Activated naive CD8-positive, alpha-beta T cell treated with anti-CD3 and anti-CD28 coated beads, Interleukin-2, amount 10 ng/mL, durations not matched to agents 7 days and 5 days (primary cell): ENCODE measurements at regions not wholly inside any gene's neighbourhood (a gene's known extent, or its start where the extent isn't known, plus 50 kb on each side); places are given as distances from the start of the nearest gene placed in this dataset.

Source experiments
- ATAC-seq: fragments of 150-1000 bp; cut with Tn5 transposase; one replicate; pipeline ENCODE4 v1.10.0; 2021; ENCODE audit warnings: low read depth, moderate library complexity
- POLR2A ChIA-PET: fragments of 350-600 bp; sonication (Branson Sonifier 250); formaldehyde crosslinking; loops from one replicate; lab custom pipeline; 2021; ENCODE audit warnings: antibody characterized with exemption; lab: Charles Lee
- DNase-seq: peaks from one replicate; pipeline ENCODE4 v3.0.0; 2021
- H3K27ac Mint-ChIP-seq: one replicate; pipeline ENCODE4 v1.8.0; 2022; ENCODE audit warnings: mild to moderate bottlenecking, mixed read lengths
- H3K27me3 Mint-ChIP-seq: one replicate; pipeline ENCODE4 v1.8.0; 2022; ENCODE audit warnings: mild to moderate bottlenecking, moderate library complexity, mixed read lengths
- H3K36me3 Mint-ChIP-seq: one replicate; pipeline ENCODE4 v1.8.0; 2021; ENCODE audit warnings: mild to moderate bottlenecking, mixed read lengths
- H3K4me1 Mint-ChIP-seq: one replicate; pipeline ENCODE4 v1.8.0; 2021; ENCODE audit warnings: mixed read lengths
- H3K4me3 Mint-ChIP-seq: one replicate; pipeline ENCODE4 v1.8.0; 2022; ENCODE audit warnings: mild to moderate bottlenecking, moderate library complexity, mixed read lengths
- H3K9me3 Mint-ChIP-seq: one replicate; pipeline ENCODE4 v1.8.0; 2021; ENCODE audit warnings: mixed read lengths

GRCh38 chr15:77731945-77732344, 99.2 kb upstream of the LINGO1 start:
- DNase-seq, result no peak
- no peaks in the 10 kb centered on the region for H3K4me1 Mint-ChIP-seq
- no peaks in the 10 kb centered on the region for H3K9me3 Mint-ChIP-seq
- POLR2A ChIA-PET, result no interaction called here
- peaks cover 5% of the 10 kb centered on the region for H3K27me3 Mint-ChIP-seq
- H3K27ac Mint-ChIP-seq, result no peak overlapping the region
- no peak for ATAC-seq
- H3K36me3 Mint-ChIP-seq, result no peaks in the 10 kb centered on the region
- H3K4me3 Mint-ChIP-seq, result no peak overlapping the region

GRCh38 chr15:77731067-77731466, 98.4 kb upstream of the LINGO1 start:
- Mint-ChIP-seq H3K4me3 (no peak overlapping the region), H3K27me3 (peaks cover 2% of the 10 kb centered on the region), H3K27ac (no peak overlapping the region), H3K36me3 (no peaks in the 10 kb centered on the region), H3K4me1 (no peaks in the 10 kb centered on the region), H3K9me3 (no peaks in the 10 kb centered on the region)
- POLR2A ChIA-PET, result no interaction called here
- ATAC-seq (no peak), DNase-seq (no peak)

DNA sequence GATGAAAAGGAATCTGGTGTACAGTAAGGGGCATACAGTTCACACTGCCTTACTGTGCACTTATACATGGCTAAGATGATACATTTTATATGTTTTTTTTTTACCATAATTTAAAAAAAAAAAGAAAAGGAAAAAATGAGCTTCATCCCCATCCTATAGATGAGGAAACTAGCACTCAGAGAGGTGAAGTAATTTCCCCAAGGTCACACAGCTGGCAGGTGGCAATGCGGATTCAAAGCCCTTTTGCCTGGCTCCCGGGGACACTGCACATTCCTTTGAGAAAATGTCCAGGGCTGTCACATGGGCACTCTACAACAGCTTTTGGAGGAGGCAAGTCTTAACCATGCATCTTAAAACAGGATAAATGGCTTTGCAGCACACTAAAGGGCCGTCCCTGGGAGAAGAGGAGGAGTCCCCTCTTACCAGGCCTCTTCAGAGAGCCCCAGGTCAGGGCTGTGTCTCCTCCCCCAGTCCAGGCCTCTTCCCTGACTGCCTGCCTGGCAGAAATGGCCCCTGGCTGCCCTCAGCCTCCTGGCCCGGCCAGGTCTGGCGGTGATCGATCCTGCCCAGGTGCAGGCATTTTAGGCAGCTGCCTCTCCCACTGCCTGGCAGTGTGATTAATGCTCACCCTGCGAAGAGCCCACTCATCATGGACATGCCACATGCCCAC, 95.1 kb upstream of the LINGO1 start:
- ATAC-seq (no peak), DNase-seq (no peak)
- H3K4me1 Mint-ChIP-seq, result no peaks in the 10 kb centered on the region
- H3K27me3 Mint-ChIP-seq, result peaks cover under 1% of the 10 kb centered on the region
- no peak overlapping the region for H3K27ac Mint-ChIP-seq
- no peaks in the 10 kb centered on the region for H3K36me3 Mint-ChIP-seq
- H3K9me3 Mint-ChIP-seq, result no peaks in the 10 kb centered on the region
- H3K4me3 Mint-ChIP-seq, result no peak overlapping the region
- POLR2A ChIA-PET, result no interaction called here

DNA sequence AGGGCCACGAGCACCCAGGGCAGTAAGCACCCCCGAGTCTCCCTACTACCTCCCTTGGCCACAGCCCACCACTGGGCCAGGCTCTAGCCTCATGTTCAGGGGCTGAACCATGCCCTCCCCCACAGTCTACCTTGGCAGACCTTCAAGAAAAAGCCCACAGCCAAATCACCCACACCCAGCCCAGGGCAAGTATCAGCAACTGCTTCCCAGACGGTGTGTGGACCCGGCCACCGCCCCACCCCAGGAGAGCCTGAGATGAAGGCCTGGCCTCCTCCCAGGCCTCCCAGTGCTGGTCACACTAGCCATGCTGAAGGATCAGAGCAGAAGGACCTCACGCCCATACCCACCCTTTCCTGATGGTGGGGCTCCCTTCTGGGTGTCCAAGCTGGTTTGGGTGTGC, 92.0 kb upstream of the LINGO1 start:
- Mint-ChIP-seq H3K4me1 (no peaks in the 10 kb centered on the region), H3K27me3 (peaks cover 2% of the 10 kb centered on the region), H3K27ac (no peak overlapping the region), H3K4me3 (no peak overlapping the region), H3K9me3 (no peaks in the 10 kb centered on the region), H3K36me3 (no peaks in the 10 kb centered on the region)
- DNase-seq, result no peak
- ATAC-seq, result no peak
- POLR2A ChIA-PET, result no interaction called here

DNA sequence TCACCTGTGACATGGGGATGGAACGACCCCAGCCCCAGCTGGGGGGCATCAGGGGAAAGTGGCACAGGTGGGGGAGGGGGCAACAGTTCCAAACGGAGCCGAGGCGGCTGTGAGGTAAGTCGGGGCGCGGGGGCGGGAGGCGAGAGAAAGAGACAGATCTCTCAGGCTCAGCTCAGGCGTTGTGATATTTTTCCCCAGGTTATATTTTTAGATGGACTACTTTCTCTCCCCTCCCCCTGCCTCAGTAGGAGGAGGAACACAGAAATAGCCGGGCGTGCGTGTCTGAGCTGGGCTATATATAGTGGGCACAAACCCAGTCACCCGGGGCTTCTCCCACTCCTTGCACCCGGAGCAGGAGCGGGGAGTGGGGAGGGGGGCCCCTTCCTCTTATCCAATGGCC, 91.0 kb upstream of the LINGO1 start:
- Mint-ChIP-seq H3K4me3 (no peak overlapping the region), H3K9me3 (no peaks in the 10 kb centered on the region), H3K27me3 (peaks cover 2% of the 10 kb centered on the region), H3K36me3 (no peaks in the 10 kb centered on the region), H3K4me1 (no peaks in the 10 kb centered on the region), H3K27ac (no peak overlapping the region)
- POLR2A ChIA-PET, result no interaction called here
- DNase-seq (no peak), ATAC-seq (no peak)

DNA sequence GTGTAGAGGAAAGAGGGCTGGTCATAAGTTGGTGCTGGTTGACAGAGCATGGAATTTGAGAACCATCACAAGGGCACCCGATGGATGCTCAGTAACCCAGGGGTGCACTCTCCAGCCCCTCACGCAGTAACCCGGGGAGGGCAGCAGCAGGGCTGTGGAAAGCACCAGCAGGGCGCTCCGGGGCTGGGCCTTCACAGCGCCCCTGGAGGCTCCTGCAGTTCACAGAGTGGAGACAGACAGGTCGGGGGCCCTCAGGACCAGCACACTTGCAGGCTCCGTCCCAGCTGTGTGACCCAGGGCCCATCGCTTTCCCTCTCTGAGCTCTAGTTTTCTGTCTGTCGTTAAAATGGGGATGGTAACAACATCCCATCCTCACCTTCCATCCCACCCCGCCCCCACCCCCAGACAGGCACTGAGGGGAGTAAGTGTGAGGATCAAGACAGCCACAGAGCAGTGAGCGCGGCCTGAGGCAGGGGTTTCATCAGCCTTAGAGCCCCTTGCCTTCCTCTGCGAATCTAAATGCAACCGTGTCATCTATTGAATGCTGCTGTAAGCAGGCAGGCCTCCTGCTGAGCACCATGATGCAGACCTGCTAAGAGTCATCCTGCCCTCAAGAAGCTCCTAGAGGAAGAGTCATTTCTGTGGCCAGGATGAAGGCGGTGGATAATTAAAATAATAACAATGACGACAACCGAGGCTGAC, 90.2 kb upstream of the LINGO1 start:
- H3K27ac Mint-ChIP-seq, result no peak overlapping the region
- H3K9me3 Mint-ChIP-seq, result no peaks in the 10 kb centered on the region
- no peaks in the 10 kb centered on the region for H3K4me1 Mint-ChIP-seq
- DNase-seq (no peak), ATAC-seq (no peak)
- no peaks in the 10 kb centered on the region for H3K36me3 Mint-ChIP-seq
- H3K27me3 Mint-ChIP-seq, result peaks cover 2% of the 10 kb centered on the region
- POLR2A ChIA-PET, result interaction anchor here (0.5 kb wide), 1 partner anchor 76 kb away, joined by 7 read pairs; no protein-coding TSS in a partner anchor
- H3K4me3 Mint-ChIP-seq, result no peak overlapping the region

- POLR2A ChIA-PET, result no interaction called here
- H3K36me3 Mint-ChIP-seq, result no peaks in the 10 kb centered on the region
- no peak overlapping the region for H3K27ac Mint-ChIP-seq
- DNase-seq, result no peak
- no peaks in the 10 kb centered on the region for H3K4me1 Mint-ChIP-seq
- H3K27me3 Mint-ChIP-seq, result peaks cover 2% of the 10 kb centered on the region
- no peak overlapping the region for H3K4me3 Mint-ChIP-seq
- H3K9me3 Mint-ChIP-seq, result no peaks in the 10 kb centered on the region
- no peak for ATAC-seq
Observed at GRCh38 chr15:77721963-77722362, 89.3 kb upstream of the LINGO1 start.

GRCh38 chr15:77720655-77721054, 87.9 kb upstream of the LINGO1 start:
- H3K27me3 Mint-ChIP-seq, result peaks cover 8% of the 10 kb centered on the region

DNA sequence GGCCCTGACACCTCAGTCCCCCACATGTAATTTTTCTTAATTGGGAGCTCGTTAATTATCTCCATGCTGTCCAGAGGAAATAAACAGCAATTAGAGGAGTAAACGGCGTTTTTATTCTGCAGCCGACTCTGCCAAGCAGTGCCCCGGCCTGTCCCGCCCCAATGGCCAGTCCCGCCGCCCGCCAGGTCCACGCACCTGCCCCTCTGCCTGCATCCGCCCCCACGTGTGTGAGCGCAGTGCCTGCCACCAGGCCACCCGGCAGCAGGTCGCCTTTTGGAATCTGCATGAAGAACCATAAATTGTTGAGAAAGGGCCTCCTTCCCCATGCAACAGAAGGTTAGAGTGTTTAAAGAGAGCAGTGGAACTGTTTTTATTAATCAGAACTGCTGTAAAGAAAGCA, 87.5 kb upstream of the LINGO1 start:
- DNase-seq (no peak), ATAC-seq (no peak)
- H3K4me3 Mint-ChIP-seq, result no peak overlapping the region
- no peaks in the 10 kb centered on the region for H3K4me1 Mint-ChIP-seq
- H3K27me3 Mint-ChIP-seq, result peaks cover 8% of the 10 kb centered on the region
- H3K9me3 Mint-ChIP-seq, result no peaks in the 10 kb centered on the region
- H3K36me3 Mint-ChIP-seq, result no peaks in the 10 kb centered on the region
- no peak overlapping the region for H3K27ac Mint-ChIP-seq
- POLR2A ChIA-PET, result no interaction called here

More at GRCh38 chr15:77720655-77721054, 87.9 kb upstream of the LINGO1 start:
- POLR2A ChIA-PET, result no interaction called here
- Mint-ChIP-seq H3K4me3 (no peak overlapping the region), H3K27ac (no peak overlapping the region), H3K9me3 (no peaks in the 10 kb centered on the region), H3K36me3 (no peaks in the 10 kb centered on the region), H3K4me1 (no peaks in the 10 kb centered on the region)
- DNase-seq, result no peak
- no peak for ATAC-seq

GRCh38 chr15:77719450-77719849, 86.7 kb upstream of the LINGO1 start:
- no peaks in the 10 kb centered on the region for H3K9me3 Mint-ChIP-seq
- no peaks in the 10 kb centered on the region for H3K4me1 Mint-ChIP-seq
- ATAC-seq (no peak), DNase-seq (no peak)
- no peaks in the 10 kb centered on the region for H3K36me3 Mint-ChIP-seq
- H3K27me3 Mint-ChIP-seq, result peaks cover 8% of the 10 kb centered on the region
- H3K27ac Mint-ChIP-seq, result no peak overlapping the region
- POLR2A ChIA-PET, result no interaction called here
- no peak overlapping the region for H3K4me3 Mint-ChIP-seq

GRCh38 chr15:77717333-77717990, 84.8 kb upstream of the LINGO1 start:
- no peaks in the 10 kb centered on the region for H3K36me3 Mint-ChIP-seq
- H3K27me3 Mint-ChIP-seq, result peaks cover 8% of the 10 kb centered on the region
- ATAC-seq, result no peak

DNA sequence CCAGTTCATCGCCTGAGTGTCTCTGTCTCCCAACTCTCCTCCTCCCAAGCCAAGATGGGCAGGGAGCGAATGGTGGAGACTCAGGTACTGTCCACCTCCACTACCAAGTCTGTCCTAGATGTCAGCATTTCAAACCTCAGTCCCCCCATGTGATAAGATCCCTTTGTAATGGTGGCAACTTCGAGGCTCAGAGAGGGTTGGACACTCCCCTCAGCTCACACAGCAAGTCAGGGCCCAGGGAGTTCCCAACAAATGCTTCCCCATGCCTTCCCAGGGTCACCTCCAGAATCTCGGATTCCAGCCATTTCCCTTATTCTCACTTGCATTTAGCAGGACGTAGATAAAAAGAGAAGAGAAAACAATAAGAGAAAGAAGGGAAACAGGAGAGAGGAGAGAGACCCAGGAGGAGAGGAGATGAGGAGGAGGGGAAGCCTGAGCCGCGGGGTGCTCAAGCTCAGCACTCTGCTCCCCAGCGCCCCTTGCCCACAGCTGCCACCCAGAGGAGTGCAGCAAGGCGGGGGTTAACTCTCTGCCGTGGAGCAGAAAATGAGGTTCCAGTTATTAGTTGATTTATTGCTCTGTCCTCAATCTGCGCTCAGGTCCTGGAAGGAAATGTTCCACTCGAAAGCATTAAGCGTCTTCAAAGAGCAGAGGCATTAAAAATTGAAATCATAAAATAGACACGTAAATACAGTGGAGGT, 84.1 kb upstream of the LINGO1 start:
- H3K36me3 Mint-ChIP-seq, result no peaks in the 10 kb centered on the region

More at GRCh38 chr15:77717333-77717990, 84.8 kb upstream of the LINGO1 start:
- Mint-ChIP-seq H3K4me3 (no peak overlapping the region), H3K4me1 (no peaks in the 10 kb centered on the region), H3K27ac (no peak overlapping the region), H3K9me3 (no peaks in the 10 kb centered on the region)
- POLR2A ChIA-PET, result no interaction called here
- no peak for DNase-seq

DNA sequence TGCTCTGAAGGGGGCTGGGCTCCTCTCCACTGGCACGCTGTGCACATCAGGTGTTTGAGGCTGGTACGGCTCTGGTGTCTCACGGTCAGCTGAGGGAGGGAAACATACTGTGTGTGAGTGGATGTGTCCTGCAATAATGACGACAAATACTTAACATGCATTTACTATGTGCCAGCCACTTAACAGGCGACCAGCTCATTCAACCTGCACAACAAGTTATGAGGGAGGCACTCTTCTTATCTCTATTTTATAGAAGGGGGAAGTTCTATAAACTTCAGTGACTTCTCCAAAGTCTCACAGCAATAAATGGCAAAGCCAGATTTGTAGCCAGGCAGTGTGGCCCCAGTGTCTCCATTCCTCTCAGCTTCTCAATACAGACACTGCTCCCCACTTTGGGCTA, 83.1 kb upstream of the LINGO1 start:
- ATAC-seq (no peak), DNase-seq (no peak)
- no peak overlapping the region for H3K4me3 Mint-ChIP-seq
- H3K4me1 Mint-ChIP-seq, result no peaks in the 10 kb centered on the region
- no peaks in the 10 kb centered on the region for H3K9me3 Mint-ChIP-seq
- POLR2A ChIA-PET, result no interaction called here
- peaks cover 7% of the 10 kb centered on the region for H3K27me3 Mint-ChIP-seq
- H3K27ac Mint-ChIP-seq, result no peak overlapping the region
- no peaks in the 10 kb centered on the region for H3K36me3 Mint-ChIP-seq

More for the DNA sequence above, 84.1 kb upstream of the LINGO1 start:
- H3K27ac Mint-ChIP-seq, result no peak overlapping the region
- no peak overlapping the region for H3K4me3 Mint-ChIP-seq
- H3K4me1 Mint-ChIP-seq, result no peaks in the 10 kb centered on the region
- POLR2A ChIA-PET, result no interaction called here
- ATAC-seq (no peak), DNase-seq (no peak)
- peaks cover 7% of the 10 kb centered on the region for H3K27me3 Mint-ChIP-seq
- H3K9me3 Mint-ChIP-seq, result no peaks in the 10 kb centered on the region
